Stimulated activated CD4-positive, alpha-beta T cell treated with anti-CD3 and anti-CD28 coated beads, Interleukin-1b, Interleukin-23, amount 100 ng/mL, for 48 hours (primary cell): ENCODE measurements at regions not wholly inside any gene's neighbourhood (a gene's known extent, or its start where the extent isn't known, plus 50 kb on each side); places are given as distances from the start of the nearest gene placed in this dataset.

Experiments
- DNase-seq: peaks from one replicate; pipeline ENCODE4 v3.0.0-alpha.2; 2020

DNA sequence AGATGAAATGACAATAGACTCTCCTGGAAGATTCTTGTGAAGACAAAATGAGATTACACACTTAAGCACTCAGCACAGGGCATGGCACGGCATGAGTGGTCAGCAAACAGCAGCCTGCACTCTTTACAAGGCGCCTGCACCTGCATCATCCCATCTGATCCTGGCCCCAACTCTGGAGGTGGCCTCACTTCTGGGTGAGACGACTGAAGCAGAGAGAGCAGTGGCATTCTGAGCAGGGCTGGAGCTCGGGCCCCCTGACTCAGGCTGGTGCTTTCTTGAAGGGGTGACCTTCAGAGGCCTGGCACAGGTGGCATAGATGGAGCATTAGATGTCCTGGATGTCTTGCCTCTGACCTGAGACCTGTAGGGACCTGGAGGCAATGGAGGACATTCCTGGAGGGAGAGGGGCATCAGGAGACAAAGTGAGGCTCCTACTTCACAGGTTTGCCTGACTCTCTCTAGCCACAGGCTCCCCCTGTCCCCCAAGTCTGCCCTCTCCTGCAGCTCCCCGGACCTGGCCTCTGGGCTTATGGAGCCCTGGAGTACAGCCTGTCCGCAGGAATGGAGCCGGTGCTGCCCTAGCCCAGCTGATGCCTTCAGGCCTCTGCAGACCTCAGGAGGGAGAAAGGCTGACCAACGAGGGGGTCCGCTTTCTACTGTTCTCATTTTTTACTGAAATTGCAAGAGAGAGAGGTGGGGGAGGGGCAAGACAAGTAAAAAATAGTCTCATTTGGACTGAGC is 65.5 kb upstream of the THY1 start:
- DNase-seq, result no peak

DNA sequence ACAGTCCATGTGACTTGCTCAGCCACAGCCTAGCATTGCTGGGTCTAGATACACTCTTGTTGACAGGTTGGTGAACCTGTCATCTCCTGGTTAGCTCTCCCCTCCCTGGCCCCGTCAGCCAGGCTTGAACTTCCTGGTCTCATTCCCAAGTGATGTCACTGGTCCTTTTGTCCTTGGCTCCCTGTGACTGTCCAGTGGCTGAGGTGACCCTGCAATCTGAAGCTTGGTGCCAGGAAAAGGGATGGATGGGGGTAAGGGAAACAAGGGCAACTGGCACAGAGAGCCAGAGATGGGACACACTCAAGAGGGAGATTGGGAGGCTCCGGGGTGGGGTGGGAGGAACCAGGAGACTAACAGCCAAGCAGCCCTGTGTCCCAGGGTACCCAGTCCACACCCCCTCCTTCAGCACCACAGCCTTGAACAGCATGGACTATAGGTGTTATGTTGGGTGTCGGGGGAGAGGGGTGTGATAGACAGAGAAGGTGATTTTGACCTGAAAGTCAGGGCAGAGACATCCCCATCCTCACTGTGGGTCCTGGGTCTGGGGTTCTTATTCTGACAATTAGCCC is 63.8 kb upstream of the THY1 start:
- no peak for DNase-seq

DNA sequence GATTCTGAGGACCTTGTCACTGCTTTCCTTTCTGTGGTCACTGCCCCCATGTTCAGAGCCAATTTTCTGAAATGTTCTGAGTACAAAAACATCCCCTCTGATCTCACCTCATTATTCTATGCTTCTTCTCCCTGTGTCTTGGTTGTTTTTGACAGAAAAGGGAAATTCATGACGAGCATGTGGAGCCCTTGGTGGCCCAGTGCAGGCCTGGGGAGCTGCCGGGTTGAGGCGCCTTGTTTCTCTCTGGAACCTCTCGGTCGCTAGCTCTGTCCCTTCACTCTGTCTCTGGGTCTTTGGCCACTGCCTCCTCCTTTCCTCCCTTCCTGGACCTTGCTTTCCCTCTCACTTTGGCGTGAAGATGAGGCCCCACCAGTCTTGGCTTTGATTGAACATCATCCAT is 63.0 kb upstream of the THY1 start:
- no peak for DNase-seq

DNA sequence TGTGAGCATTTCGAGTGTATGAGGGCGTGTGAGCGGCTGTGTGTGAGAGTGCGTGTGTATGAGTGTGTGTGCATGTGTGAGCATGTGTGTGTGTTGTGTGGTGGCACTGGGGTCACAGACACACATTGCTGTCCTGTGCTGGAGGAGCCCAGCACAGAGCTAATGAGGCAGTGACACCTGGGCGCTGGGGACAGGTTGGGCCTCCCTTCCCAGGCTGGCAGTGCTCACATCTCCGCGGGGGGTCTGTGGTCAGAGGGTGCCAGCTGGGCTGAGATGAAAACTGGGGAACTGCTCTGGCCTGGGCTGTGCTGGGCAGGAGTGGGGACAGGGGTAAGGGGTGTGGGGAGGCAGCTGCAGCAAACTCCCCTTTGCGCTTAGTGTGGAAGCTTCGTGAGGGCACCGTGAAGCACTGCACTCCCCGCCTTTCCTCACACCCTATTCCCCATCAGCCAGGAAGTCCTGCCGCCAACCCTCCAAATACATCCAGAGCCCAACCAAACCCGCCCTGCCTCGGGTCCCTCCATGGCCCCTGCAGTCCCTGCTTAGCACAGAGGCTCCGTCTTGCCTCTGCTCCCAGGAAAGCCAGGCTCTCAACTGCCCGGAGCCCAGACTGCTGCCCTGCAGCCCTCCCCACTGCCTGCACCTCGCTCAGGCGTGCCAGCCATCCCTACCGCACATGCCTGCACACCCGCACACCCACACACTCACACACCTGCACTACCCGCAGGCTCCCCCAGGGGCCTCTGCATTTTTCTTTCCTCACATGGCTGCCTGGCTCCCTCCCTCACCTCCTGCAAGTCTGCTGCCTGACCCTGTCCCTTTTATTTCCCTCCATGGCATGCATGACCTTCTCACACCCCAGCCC is 62.0 kb upstream of the THY1 start:
- DNase-seq, result no peak

DNA sequence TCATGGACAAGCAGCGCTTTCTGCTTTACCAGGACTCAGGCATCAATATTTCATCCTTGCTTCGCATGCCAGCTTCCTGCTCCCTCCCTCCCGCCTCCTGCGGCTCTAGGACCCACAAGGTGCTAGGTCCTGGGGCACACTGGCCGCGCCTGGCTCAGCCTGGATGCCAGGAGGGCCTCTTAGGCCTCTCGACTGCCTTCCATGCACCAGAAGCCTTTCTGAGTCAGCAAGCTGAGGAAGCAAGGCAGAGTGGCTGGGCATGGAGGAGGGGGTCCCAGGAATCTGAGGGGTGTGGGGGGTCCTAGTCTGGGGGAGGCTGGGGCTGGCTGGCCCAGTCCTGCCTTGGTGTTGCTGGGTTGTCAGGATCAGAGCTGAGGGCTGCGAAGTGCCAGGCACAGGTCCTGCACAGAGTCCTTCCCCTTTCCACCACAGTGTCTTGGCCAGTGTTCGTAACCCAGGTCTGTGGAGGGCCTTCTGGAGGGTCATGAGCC is 61.0 kb upstream of the THY1 start:
- DNase-seq, result no peak

DNA sequence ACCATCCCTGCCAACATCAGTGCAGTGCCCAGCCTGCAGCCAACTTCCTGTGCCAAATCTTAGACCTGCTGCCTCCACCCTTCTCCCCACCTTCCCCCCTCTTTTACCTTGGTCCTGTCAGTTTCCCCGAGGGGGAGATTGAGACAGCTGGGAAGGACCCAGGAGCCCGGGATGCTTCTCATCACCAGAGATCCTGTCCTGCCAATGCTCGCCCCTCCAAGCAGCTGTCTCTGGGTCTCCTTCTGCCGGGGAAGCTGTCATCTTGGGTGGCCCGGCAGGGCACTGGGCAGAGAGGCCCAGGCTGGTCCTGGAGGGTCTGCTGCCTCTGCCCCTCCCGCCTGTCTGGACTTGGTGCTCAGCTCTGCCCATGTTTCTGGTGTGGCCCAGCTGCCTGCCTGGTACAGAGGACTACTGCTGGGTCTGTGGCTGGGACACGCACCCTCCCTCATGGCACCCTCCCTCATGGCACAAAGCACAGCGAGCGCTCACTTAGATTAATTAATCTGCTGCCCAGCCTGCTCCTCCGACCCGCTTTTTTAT is 60.4 kb upstream of the THY1 start:
- no peak for DNase-seq

DNA sequence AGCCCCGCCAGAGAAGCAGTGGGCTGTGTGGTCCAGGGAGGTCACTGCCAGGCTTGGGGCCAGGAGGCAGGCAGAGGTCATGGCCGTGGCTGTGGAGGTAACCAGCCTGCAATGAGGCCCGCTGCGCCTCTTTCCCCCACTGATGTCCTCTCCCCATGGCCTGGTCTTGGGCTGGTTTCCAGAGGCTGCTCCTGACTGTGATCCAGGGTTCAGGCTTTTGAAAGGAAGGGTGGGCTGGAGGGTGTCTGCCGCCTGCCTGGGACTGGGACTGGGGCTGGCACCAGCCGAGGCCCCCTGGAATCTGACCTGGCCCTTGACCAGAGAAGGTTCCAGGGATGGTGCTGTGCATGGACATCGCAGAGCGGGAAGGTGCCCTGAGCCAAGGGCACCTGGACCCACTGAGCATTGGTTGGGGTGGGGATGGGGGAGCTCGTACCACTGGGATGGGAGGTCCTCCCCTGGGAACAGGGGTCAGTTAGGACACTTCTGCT is 59.6 kb upstream of the THY1 start:
- no peak for DNase-seq

DNA sequence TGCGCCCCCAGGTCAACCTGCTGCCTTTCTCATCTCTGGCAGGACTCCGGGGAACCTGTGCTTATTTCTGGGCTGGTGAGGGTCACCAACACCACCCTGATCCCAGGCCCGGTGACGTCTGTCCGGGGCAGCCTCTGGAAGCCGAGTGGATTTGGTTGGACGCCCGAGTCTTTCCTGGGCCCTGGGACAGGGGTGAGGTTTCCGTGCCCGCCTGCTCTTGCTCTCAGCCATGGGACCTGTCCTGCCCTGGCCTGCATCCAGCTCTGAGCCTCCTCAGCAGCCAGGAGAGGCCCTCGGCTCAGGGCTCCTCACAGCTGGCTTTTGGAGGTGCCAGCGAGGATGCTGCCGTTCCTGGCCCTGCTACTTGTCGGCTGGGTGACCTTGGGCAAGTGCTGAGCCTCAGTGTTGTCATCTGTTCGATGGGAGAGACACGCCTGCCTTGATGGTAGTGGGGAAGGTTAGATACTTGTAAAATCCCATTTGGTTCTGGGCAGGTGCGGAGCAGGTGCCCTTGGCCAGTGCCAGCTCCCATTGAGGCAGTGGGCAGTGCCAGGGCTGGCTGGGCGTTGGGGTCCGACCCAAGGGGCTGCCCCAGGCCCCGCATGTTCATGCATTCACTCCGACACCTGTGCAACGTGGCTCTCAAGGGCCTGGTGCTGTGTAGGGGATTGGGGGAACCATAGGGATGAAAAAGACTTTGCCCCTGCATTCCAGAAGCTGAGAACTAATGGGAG is 58.9 kb upstream of the THY1 start:
- no peak for DNase-seq

DNA sequence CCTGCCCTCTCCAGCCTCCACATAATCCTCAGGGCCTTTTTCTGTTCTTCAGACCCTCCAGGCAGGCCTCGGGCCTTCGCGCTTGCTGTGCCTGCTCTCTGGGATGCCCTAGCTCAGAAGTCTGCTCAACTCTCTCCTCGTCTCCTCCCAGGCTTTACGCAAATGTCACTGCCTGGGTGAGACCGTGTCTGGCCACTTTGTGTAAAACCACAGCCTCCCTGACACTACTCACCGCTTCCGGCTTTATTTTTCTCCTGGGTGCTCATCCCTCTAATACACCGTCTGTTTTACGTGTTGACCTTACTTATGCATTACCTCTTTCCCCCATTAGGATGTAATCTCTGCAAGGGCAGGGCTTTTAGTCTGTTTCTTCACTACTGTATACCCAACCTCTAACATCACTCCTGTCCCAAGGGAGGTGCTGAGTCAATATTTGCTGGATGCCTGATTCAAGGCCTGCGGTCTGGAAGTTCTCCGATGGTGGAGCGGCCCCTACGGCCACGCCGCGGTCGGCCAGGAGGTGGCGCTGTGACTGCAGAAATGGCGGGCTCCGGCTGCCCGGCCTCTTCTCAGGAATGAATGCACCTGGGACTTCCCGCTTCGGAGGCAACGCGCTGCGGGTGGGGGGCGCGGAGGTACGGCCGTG is 58.2 kb upstream of the THY1 start:
- DNase-seq, result peak; percentile 75

DNA sequence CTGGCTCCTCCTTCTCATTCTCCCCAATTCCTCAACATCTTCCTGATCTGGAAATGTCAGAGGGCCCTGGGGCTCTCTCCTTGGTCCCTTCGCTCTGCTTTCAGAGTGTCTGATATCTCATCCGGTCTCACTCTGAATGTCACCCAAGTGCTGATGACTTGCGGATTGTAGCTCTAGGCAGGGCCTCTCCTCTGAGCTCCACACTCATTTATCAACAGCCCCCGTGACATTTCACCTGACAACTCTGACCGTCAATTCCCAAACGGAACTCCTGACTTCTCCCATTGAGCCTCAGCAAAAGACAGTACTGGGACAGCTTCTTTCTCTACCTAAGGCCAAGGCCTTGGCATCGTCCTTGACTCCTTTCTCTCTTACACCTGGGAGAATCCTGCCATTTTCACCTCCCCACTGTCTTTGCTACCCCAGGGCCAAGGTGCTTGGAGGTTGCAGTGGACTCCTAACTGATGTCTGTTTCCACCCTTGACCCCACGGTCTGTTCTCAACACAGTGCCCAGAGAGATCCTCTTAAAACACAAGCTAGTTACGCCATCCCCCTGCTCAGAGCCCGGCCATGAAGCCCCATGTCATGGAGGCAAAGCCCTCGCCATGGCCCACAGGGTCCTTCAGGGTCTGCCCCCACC is 57.5 kb upstream of the THY1 start:
- DNase-seq, result no peak

DNA sequence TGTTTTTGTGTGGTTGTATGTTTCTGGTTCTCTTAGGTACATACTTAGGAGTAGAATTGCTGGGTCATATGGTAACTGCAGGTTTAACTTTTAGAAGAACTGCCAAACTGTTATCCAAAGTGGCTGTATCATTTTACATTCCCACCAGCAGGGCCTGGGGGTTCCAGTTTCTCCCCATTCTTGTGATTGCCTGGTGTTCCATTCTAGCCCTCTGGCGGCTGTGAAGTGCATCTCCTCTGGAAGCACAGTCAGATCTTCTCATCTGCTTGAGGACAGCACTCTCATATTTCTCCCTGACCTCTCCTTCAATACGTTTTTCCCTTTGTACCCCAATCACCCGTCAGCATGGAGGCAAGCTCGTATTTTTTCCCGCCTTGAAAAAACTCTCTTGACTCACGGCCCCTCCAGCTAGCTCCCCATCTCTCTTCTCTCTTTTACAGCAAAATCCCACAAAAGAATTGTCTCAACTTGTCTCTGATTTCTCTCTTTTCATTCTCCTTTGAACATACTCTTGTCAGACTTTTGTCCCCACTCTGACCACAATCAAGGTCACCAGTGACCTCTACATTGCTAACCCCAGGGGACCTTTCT is 56.8 kb upstream of the THY1 start:
- no peak for DNase-seq

DNA sequence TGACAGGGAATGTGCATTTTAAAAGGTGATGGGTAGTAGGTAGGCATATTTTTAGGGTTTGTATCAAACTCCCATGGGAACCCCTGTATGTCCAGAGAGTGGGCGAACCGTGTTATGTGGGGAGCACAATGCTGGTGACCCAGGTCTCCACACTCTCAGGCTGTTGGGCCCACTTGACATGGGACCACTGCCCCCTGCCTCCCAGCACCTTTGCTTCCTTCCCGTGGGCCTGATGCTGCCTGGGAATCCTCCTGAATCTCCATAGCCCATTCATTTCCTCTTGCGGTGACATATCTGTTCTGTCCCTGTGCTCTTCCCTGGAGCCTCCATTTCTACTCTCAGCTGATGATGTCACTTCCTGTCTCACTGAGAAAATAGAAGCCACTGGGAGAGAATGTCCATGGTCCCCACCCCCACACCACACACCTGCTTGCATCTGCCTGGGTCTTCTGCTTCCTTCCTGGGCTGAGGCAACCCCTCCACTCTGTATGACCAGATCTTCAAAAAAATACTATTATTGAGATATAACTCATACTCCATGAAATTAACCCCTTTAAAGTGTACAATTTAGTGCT is 55.8 kb upstream of the THY1 start:
- DNase-seq, result no peak

DNA sequence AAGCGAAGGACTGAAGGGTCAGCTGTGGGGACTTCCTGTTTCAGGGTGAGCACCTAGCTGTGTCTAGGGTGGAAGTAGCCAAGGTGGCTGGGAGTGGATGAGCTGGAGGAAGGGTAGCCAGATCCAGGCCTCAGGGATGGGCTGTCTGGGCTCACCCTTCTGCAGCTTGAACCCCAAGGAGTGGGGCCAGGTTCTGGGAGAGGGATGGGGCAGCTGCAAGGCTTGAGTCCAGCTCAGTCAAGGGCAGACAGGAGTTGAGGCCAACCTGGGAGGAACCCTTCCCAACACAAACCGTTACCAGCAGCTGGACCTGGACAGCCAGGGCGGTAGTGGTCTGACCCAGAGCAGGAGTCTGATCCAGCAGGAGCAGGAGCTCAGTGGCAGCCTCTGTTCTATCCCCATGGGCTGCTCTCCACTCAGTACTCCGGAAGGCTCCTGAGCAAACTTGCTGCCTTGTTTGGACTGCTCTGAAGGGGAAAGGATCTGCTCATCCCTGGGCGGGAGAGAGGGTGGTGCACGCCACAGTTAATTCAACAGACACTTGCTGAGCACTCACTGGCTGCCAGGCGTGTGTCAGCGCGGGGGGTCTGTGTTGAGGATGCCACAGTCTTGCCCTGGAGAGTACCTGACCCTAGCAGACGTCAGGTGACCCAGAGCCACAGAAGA is 53.8 kb upstream of the THY1 start:
- no peak for DNase-seq

DNA sequence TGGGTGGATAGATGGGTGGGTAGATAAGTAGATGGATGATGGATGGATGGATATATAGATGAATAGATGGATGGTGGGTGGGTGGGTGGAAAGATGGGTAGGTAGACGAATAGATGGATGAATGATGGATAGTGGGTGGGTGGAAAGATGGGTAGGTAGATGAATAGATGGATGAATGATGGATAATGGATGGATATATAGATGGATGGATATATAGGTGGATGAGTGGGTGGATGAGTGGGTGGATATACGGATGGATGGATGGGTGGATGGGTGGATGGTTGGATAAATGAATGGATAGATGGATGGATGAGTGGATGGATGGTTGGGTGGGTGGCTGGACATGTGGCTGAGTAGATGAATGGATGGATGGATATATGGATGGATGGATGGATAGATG is 53.1 kb upstream of the THY1 start:
- DNase-seq, result no peak

DNA sequence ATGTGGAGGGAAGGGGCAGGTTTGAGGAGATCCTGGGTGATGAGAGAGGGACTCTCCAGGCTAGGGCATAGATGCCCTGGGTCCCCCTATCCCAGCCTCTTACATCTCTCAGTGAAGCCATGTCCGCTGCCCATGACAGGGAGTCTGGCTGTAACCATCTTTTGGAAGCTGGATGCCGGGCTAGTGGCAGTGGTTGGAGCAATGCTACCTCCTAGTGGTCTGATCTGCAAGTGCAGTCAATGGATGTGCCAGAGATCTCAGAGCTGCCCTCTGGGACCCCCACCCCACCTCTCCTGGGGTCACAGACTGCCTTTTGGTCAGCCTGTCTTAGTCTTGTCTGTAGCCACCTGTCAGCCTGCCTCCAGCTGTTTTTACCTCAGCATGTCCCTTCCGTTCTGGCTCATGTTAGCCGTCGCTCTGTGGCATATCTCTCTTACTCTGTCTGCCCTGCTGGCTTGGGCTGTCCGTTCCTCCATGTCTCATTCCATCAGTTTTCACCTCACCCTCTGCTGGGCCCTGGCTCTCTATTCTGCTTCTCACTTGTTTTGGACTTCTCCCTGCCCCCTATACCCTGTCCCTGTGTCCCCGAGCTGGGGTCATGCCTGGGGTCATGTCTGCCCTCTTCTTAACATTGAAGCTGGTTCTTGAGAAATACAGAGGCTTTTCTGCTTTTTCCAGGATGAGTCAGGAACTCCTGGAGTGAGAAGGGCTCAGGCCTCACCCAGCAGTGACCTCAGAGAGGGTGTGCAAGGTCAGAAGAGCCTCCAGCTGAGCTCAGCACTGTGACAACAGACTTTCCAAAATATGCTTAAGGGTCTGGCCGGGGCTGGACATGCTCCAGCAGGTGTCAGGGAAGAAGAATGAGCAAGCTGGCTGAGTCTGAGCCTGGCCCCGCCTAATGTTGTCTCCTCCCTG is 52.0 kb upstream of the THY1 start:
- DNase-seq, result peak; percentile 58

DNA sequence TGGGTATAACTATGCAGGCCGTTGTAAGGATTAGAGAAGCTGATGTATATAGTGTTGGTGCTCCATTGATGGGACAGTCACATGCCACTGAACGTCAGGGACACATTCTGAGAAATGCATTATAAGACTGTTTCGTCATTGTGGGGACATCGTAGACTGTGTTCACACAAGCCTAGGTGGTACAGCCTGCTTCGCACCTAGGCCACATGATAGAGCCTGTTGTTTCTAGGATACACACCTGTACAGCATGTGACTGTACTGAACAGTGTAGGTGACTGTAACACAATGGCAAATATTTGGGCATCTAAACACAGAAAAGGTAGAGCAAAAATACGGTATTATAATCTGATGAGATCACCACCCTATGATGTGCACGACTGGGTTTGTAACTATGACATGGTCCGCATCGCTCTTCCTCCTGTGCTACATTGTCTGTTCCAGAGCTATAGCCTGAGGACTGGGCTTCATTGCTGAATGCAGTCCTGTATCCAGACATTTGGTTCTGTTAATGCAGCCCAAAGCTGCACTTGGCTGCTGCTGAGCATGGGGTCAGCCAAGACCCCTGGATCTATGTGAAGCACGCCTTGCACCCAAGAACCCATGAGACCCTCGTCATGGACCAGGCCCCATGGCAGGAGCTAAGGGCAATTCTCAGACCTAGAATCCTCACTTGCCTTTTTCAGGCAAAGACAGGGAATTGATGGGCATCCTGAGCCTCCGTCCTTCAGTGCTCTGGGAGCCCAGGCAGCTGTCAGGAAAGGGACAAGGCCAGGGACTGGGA is 51.1 kb upstream of the THY1 start:
- DNase-seq, result no peak

DNA sequence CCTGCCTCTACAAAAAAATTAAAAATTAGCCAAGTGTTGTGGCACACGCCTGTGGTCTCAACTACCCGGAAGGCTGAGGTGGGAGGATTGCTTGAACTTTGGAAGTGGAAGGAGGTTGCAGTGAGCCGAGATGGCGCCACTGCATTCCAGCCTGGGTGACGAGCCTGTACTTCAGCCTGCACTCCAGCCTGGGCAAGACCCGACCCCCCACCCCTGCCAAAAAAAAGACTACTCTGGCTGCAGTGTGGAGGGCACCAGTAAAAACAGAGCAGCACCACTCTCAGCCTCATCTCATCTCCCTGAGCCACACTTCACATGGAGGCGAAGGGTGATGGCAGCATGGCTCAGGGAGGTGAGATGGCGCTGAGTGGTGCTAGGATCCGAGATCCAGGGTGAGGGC is 50.3 kb upstream of the THY1 start:
- no peak for DNase-seq

DNA sequence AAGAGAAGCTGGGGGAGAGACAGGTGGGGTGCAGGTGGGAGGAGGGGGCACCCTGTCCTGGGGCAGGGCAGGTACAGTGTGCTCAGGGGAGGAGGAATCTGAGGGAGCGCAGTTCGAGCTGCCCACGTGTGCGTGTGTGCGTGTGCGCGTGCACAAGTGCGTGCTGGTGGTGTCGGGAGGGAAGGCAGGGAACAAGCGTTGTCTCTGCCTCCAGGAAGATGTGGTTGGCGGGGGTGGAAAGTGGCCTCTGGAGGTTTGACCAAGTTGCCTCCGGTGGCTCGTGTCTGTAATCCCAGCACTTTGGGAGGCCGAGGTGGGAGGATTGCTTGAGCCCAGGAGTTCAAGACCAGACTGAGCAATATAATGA is 49.9 kb upstream of the THY1 start:
- no peak for DNase-seq
